Body of pancreas (tissue), 4 donors: ENCODE measurements at regions not wholly inside any gene's neighbourhood (a gene's known extent, or its start where the extent isn't known, plus 50 kb on each side); places are given as distances from the start of the nearest gene placed in this dataset.
"Not testable (repeated sequence)": the region's sequence is repeated elsewhere in the genome, so short reads cannot be mapped to it uniquely, and the experiment has no call there.

Experiments used
- CTCF ChIP-seq, 7 experiments: fragments of 450-650 bp in 4 of 7; fragments of 200-600 bp in 3 of 7; sonication (generic) in 3 of 7; IDR thresholded peaks; one replicate each; pipeline ENCODE4 v1.5.1; 2016 to 2019; ENCODE audit warnings: antibody characterized with exemption in 7 of 7
- POLR2A ChIP-seq, 3 donors: fragments of 450-650 bp; IDR thresholded peaks; one replicate each; pipeline ENCODE4 v1.6.1; 2016; ENCODE audit warnings: antibody characterized with exemption in 3 of 3, mild to moderate bottlenecking in 2 of 3

- not testable (repeated sequence) for TF ChIP-seq CTCF, POLR2A (IDR thresholded peaks at IDR 0.05)
These were observed 119.7 kb downstream of the OSTF1 start for GRCh38 chr9:75207997-75208396.
